Thyroid gland (tissue), 4 donors: ENCODE measurements at regions not wholly inside any gene's neighbourhood (a gene's known extent, or its start where the extent isn't known, plus 50 kb on each side); places are given as distances from the start of the nearest gene placed in this dataset.

Experiments used
- POLR2A ChIP-seq, 2 donors: fragments of 450-650 bp; IDR thresholded peaks; one replicate each; pipeline ENCODE4 v1.6.1; 2017; ENCODE audit warnings: antibody characterized with exemption in 2 of 2, mild to moderate bottlenecking in 2 of 2, moderate library complexity in 1 of 2
- TF ChIP-seq, protein P1 (sequence below), 6 experiments: fragments of 200-600 bp in 3 of 6; fragments of 450-650 bp in 3 of 6; sonication (generic) in 3 of 6; IDR thresholded peaks; one replicate each; pipeline ENCODE4 v1.5.1; 2016 to 2019; ENCODE audit warnings: antibody characterized with exemption in 6 of 6, mild to moderate bottlenecking in 2 of 6, inconsistent platforms in 1 of 6, moderate library complexity in 1 of 6

DNA sequence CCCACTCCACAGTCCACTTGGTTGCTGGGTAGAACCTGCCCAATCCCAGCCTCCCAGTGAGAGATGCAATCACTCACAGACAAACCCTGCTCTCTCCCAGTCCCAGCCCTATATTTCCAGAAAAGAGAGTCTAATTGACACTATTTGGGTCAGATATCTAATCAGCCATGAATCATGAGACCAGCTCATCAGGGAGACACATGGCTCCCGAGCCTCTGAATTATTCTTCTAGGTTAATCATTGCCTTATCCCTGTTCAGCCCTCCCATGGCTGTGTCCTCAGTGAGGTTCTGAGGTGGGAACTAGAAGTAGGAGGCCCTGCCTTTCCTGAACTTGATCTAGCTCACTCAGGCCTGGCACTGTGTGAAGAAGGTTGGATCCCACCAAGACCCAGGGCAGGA is 49.9 kb upstream of the ZC3H12A start:
- TF ChIP-seq, protein P1, sequence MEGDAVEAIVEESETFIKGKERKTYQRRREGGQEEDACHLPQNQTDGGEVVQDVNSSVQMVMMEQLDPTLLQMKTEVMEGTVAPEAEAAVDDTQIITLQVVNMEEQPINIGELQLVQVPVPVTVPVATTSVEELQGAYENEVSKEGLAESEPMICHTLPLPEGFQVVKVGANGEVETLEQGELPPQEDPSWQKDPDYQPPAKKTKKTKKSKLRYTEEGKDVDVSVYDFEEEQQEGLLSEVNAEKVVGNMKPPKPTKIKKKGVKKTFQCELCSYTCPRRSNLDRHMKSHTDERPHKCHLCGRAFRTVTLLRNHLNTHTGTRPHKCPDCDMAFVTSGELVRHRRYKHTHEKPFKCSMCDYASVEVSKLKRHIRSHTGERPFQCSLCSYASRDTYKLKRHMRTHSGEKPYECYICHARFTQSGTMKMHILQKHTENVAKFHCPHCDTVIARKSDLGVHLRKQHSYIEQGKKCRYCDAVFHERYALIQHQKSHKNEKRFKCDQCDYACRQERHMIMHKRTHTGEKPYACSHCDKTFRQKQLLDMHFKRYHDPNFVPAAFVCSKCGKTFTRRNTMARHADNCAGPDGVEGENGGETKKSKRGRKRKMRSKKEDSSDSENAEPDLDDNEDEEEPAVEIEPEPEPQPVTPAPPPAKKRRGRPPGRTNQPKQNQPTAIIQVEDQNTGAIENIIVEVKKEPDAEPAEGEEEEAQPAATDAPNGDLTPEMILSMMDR (IDR thresholded peaks at IDR 0.05), result no peak
- TF ChIP-seq POLR2A (IDR thresholded peaks at IDR 0.05), result no peak
